SHP77 (cell line): ENCODE measurements at regions not wholly inside any gene's neighbourhood (a gene's known extent, or its start where the extent isn't known, plus 50 kb on each side); places are given as distances from the start of the nearest gene placed in this dataset.
"Not testable (repeated sequence)": the region's sequence is repeated elsewhere in the genome, so short reads cannot be mapped to it uniquely, and the experiment has no call there.

Source experiments
- DNase-seq, 2 experiments: peaks; one replicate each; lab custom pipeline; 2025; lab: John Stamatoyannopoulos, UW

DNA sequence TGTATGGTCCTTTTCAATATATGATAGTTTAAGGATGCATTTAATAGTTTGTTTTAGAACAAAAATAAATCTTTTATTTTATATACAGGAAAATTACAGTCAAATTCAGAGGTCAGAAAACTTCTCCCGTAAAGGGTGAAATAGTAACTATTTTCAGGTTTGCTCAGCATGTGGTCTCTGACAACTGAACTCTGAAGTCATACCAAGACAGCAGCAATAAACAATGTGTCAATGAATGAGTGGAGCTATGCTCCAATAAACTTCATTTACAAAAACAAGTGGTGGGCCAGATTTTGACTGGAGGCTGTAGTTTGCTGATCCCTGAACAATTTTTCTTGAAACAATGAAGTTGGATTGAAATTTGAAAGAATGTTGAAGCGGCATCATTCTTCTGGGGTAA lies 123.6 kb downstream of the ZNF248 start:
- no peak for DNase-seq

DNA sequence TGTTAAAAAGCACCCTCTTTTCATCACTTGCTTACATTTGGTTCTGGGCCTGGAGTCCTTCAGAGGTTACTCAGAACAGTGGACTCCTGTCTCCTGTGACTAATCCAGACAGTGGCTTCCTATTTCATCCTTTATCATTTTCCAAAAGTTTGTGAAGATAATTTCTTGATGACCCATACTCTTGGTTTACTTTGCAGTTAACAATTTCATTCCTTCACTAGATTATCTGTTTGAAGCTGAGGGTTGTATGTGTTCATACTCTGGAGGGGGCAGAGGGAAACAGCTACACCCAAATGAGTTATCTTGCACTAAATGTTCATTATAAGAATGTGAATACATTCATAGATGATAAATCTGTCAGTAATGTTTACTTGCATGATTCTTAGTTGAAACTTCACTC lies 124.7 kb downstream of the ZNF248 start:
- no peak for DNase-seq

DNA sequence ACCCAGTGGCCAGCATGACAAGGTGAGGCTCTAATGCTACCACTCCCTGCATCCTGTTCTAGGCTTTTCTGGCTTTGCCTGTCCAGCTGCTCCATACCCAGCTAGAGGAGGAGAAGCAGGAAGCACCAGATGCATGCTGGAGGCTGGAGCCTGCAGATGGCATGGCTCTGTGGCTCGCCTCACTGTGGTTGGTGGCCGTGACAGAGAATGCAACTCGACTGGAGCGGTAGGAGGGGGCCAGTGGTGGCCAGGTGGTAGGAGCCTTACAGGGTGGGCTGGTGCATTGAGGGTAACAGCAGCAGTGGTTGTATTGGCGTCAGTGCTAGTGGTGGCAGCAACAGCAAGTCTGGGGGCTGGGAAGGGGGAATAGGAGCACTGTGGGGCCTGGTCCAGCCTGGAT lies 128.6 kb downstream of the ZNF248 start:
- no peak for DNase-seq

DNA sequence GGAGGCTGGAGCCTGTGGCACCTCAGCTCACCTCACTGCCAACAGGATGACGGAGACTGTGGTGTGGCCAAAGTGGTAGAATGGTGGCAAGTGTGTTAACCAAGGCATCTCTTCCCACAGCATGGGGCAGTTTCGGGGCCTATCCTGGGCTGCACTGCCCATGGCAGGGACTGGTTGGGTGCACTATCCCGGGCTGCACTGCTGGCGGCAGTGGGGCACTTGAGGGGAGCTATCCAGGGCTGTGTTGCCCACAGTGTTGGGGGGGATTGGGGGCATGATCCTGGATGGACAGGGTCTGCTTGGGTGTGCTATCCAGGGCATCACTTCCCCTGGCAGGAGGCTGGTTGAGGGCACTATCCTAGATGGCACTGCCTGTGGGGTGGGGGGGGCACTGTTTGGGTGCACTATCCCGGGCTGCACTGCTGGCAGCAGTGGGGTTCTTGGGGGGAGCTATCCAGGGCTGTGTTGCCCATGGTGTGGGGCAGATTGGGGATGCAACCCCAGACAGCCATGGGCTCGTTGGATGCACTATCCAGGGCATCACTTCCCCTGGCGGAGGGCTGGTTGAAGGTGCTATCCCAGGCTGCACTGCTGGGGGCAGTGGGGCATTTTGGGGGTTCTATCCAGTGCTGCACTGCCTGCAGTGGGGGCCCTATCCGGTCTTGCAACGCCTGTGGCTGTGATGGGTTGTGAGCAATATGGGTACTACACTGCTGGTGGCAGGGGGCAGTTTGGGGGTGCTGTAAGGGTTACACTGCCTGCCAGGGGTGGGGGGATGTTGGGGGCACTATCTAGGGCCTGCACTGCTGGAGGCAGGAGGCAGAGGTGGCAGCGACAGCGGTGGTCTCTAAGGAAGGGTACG lies 129.7 kb downstream of the ZNF248 start:
- no peak for DNase-seq

DNA sequence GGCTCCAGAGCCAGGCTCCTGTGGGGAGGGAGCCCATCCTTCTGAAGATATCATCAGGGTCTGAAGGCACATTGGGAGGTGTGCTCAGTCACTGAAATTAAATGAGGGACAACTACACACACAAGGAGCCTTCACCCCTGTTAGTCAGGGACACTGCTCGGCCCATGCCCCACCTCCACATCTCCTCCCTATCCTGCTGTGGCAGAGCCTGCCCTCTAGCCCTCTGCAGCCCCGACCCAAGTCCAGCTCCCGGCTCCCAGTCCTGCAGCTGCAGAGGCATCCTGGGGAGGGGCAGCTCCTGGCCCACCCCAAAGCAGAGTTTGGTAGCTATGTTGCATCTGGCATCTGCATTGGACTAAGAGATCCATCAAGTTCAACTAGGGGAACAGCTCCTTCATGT lies 136.3 kb downstream of the ZNF248 start:
- no peak for DNase-seq

DNA sequence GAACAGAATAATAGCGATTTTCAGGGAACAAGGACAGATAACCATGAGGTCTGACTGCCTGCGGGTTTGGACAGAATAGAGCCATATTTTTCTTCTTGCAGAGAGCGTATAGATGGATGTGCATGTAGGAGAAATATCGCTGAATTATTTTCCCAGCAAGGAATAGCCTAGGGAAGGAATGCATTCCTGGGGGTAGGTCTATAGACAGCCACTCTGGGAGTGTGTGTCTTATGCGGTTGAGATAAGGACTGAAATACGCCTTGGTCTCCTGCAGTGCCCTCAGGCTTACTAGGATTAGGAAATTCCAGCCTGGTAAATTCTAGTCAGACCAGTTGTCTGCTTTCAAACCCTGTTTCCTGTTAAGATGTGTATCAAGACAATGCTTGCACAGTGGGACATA lies 139.3 kb downstream of the ZNF248 start:
- DNase-seq = not testable (repeated sequence)

DNA sequence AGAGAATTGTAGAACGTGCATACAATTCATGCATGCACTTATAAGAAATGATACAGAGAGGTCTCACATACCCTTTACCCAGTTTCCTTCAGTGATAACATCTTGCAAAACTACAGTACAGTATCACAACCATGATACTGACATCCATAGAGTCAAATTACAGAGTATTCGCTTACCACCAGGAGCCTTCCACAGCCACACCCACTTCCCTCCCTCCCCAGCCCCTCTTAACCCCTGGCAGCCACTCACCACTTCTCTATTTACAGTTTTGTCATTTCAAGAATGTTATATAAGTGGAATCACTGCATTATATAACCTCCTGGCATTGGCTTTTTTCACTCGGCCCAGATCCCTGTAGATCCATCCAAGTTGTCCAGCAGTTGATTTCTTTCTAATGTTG lies 143.8 kb downstream of the ZNF248 start:
- no peak for DNase-seq

DNA sequence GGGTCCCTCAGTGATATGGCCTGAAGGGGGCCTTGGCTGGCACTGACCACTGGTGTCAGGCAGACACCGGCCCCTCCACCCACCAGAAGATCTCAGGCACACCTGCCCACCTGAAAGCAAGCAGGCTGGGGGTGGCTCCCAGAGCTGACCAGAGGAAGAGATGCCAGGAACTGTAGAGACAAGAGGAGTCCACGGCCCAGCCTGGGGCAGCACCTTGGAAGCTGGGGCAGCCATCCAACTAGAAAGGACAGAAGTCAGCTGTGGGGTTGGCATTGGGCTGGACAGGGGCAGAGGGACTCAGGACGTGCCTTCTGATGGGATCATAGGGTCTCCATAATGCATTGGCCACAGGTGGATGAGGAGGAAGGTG lies 144.3 kb downstream of the ZNF248 start:
- no peak for DNase-seq

DNA sequence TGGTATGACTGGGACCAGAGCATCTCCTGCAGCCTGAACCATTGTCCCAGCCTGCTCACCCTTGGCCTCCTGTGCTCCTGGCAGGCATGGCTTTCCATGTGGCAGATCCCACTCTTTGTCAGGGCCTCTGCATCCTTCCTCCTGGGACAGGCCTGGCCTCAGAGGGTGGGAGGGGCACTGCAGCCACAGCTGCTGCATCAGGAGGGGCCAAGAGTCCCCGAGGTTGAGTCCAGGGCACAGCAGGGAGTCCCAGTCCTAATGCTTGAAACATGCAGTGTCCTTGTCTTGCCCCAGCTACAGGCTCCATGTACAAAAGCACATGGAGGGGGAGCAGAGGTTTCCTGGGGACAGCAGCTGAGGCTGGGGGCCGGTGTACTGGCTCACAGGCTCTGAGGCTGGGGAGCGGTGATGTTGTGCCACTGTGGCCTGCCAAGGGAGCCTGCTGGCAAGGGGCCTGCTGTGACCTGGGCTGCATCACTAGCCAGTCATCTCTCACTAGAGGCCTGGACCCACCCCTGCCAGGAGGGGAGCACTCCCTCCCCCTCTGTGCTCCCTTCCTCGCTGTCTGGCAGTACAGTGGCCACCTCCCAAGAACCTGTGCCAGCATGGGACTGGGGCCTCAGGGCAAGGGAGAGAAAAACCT lies 144.8 kb downstream of the ZNF248 start:
- no peak for DNase-seq

DNA sequence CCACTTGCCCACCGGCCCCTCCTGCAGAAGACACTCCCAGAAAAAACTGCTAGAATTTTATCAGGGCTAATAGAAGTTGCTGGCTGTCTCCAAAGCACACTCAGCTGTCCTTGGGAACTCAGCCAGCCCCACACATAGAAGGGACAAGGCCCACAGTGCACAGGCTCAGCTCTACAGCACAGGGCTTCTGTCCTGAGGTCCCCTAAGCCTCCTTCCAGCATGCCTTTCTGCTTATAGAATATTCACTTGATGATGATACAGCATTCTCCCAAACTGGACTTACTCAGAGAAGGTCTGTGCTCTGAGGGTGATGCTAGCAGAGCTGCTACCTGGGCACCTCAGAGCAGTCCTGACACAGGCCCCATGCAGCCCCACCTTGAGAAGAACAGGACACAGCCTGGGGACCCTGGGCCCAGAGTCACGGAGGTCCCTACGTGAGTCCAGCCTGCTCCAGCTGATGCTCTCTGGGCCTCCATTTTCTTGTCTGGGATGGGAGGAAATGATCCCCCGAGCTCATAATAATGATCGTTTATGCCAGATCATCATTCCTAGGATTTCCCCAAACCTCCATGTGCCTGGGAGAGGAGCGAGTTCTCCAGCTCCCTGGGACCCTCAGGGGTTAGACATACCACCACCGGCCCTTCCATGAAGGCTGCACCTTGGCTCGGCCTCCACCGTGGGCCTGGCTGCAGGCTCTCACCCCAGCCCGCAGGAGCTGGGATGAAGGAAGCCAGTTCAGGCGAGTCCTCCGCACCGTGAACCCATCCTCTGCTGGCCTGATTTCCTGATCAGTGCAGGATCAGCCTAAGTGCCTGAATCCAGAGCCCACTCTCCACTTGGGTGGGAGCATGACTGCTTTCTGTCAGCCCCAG lies 145.6 kb downstream of the ZNF248 start:
- no peak for DNase-seq

DNA sequence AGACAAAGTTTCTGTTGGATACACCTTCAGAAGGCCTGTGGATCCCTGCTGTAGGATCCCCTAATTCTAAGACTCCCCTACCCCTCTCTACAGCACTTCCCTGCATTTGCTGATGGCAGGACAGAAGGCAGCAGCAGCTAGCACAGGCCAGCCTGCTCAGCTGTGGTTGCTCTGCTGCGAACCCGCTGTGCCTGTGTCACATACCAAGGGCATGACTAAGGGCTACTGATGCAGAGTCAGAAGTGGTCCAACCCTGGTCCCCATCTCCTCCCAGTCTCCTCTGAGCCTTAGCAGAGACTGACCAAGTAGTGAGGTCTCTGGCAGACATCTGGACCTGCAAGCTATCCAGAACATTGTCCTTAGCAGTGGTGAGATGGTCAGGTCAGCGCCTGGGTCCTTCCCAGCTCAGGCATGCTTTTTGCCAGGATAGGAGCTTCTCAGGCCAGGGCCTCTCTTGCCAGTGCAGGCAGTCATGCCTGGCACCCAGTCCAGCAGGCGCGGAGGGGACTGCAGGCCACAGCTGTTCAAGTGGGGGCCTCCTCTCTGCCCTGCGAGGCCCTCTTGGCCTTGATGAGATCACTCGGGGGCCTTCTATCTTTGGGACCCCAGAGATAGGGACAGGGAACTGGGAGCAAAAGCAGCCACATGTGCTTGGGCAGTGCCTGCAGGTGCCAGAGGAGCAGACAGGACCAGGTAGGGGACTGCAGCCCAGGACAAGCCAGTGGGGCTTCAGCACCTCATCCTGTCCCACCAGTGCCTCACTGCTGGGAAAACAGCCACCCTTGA lies 146.4 kb downstream of the ZNF248 start:
- no peak for DNase-seq

DNA sequence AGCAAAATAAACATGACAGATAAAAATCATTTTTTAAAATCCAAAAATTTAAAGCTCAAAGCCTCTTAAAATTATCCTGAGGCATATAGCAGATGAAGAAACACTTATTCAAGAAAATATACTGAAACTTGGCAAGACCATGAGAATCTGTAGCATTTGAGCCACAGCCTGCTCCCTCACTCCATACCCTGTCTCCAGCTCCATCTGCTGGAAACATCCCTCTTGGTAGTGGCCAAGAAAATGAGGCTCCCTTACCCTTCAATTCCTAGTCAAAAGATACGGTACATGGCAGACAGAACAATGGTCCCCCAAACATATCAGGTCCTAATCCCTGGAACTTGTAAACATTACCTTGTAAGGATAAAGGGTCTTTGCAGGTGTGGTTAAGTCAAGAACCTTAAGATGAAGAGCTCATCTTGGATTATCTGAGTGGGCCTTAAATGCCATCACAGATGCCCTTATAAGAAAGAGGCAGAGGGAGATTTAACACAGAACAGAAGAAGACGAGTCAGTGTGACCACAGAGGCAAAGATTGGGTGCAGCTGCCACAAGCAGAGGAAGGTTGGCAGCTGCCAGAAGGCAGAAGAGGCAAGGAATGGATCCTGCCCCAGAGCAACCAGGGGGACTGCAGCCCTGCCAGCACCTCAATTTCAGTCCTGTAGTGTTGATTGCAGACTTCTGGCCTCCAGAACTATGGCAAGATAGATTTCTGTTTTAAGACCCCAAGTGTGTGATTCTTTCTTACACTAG lies 149.4 kb downstream of the ZNF248 start:
- no peak for DNase-seq

DNA sequence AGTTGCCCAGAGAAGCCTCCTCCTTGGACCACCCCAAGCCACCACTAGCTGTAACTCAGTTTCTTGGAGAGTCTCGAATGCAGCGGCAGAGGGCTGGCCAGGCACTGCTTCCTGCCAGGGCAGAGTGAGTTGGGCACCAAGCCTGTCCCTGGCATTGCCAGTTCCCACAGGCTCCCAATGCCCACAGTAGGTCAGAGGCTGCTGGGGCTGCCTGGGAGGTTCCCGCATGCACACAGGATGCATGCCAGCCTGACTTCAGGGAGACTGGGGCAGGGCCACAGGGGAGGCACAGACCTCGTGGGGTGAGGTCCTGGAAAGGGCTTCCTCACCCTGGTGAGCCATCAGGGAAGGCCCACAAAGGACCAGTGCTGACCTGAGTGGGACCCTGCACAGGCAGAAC lies 152.8 kb downstream of the ZNF248 start:
- no peak for DNase-seq

DNA sequence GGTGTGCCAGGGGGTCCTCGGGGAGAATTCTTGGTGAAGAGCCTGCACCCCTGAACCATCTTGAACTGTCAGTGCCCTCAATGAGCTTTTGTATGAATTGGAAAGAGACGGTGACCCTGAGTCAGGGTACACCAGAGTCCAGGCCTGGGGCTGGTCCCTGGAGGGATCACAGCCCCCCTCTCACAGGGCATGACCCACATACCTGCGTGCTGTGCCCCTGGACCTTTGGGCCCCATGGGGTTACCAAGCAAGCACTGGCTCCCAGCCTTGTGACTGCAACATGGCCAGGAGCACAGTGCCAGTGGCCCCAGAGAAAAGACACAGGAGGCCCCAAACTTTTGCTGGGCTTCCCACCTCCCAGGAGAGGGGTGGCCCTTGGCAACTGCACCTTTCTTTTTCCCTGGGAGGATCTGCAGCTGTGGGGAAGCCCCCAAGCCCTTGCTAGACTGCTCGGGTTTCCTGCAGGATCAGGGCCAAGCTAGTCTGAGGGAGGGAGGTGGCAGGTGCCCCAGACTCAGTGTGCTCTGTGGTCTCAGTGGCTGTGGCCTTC lies 153.5 kb downstream of the ZNF248 start:
- no peak for DNase-seq

DNA sequence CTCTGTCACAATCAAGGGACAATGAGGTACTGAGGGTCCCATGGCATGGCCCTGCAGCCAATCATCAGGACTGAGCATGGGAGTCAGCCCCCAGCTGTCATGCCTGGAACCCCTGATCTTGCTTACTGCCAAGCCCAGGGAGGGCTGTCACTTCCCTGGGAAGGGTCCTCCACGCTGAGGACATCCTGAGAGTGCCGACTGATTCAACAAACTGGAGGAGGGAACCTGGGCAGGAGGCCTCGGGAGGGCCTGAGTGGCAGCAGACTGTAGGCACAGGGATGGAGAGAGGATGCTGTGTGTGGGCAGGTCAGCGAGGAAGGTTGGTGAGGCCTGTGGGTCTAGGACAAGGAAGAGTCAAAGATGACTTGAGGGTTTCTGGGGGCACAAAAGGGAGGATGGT lies 154.3 kb downstream of the ZNF248 start:
- no peak for DNase-seq

DNA sequence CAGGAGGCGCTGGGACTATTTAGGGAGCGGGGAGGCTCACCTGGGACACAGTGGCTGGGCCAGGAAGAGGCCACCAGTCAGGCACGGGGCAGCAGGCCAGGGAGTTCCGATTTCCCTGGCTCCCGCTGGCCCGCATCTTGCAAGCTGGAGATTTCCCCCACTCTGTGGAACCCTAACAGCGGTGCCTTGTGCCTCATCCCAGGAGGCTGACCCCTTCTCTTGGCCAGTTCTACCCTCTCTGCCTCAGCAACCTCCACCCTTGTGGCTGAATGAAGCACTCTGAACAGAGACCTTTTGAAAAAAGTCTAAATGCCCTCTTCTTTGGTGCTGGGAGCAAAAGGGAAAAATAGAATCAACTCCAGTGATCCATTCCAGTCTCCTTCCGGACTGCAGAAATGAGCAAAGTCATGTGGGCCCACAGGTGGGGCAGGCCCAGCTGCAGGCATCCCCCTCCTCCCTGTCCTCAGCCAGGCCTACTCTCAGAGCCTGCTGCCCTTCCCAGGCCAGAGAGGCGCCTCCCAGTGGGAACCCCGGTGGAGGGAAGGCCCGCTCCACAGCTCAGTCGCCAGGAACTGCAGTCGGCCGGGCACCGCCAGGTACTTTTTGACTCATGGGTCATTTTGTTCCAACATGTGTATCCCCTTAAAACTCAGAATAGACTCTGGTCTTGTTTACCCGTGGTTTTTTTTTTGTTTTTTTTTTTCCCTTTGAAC lies 155.5 kb downstream of the ZNF248 start:
- no peak for DNase-seq

DNA sequence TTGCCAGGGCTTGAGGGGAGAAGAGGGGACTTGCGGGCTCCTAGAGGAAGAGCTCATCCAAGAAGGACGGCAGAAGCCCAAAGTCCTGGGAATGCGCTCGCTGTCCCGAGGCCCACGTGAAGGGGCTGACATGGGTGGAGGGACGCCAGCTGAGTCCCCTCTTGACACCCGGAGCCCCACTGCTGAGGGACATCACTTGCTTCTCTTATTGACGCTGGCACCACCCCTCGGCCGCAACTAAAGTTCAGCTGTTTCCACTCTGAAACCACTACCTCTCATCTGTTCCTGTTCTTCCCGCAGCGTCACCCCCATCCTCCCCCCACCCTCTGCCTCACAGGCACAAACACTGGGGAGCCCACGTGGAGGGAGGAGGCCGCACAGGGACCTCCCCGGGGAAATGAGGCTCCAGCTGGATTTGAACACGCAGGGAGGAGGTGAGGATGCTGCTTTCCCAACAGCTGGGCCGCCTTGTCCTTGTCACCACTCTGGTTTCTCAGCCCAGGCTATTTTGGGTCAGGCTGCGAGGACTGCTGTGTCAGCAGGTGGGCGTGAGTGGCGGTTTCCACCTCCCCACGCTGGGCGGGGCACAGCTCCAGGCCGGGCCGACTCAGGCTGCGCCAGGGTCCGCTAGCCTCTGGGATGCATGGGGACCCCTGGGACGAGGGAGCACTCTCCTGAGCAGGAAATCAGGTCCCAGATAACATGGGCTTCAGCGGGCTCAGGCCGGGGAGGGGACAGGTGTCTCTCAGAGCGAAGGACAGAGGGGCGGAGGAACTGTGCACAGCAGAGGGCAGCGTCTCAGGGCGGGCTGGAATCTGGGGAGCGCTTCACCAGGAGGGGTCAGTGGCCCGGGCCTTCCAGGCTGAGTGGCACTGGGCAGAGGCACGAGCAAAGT lies 156.3 kb downstream of the ZNF248 start:
- DNase-seq = no peak

DNA sequence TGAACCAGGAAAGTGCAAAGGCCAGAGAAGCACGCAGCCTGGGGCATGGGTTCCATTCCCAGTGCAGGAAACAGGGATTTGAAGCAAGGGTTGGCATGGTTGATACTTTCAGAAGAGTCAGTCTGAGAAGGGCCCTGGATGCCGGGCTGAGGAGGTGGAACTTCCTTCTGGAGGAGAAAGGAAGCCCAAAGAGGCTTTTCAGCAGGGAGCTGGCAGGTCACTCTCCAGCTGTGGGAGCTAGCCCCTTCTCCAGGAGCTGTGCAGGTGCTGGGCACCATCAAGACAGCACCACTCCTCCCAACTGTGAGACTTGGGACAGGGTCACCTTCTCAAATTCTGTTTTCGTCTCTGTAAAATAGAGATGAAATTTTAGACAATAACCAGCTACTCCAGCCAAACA lies 169.8 kb downstream of the ZNF248 start:
- no peak for DNase-seq
